ENCODE measurements at regions not wholly inside any gene's neighbourhood (a gene's known extent, or its start where the extent isn't known, plus 50 kb on each side); places are given as distances from the start of the nearest gene placed in this dataset.

- ChIA-PET CTCF (no interaction called here), POLR2A (no interaction called here)
- no peak for DNase-seq (ENCODE audit: extremely low spot score)
- TF ChIP-seq CTCF (IDR thresholded peaks at IDR 0.05; ENCODE audit: control extremely low read depth, extremely low read depth, low read depth, missing control alignments) = no peak
Observed at GRCh38 chr5:29114331-29114768, 2076.0 kb upstream of the CDH9 start.

DNA sequence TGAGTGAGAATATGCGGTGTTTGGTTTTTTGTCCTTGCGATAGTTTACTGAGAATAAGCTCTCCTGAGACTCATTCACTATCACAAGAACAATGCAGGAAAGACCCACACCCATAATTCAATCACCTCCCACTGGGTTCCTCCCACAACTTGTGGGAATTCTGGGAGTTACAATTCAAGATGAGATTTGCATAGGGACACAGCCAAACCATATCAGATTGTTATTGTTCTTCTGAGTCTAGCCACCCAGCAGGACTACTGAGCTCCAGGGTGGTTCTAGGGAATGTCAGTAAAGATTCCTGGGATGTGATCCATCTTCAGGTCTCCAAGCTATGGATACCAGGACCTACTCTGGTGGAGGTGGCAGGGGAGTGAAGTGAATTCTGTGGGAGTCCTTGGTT lies 2075.1 kb upstream of the CDH9 start:
- DNase-seq (ENCODE audit: extremely low spot score) = no peak
- ChIA-PET CTCF (no interaction called here), POLR2A (no interaction called here)
- TF ChIP-seq CTCF (IDR thresholded peaks at IDR 0.05; ENCODE audit: control extremely low read depth, extremely low read depth, low read depth, missing control alignments) = no peak

- ChIA-PET CTCF (interaction anchor here (0.8 kb wide), 1 partner anchor 10 kb away, joined by 3 read pairs; no protein-coding TSS in a partner anchor), POLR2A (no interaction called here)
- no peak for TF ChIP-seq CTCF (IDR thresholded peaks at IDR 0.05; ENCODE audit: control extremely low read depth, extremely low read depth, low read depth, missing control alignments)
- DNase-seq (ENCODE audit: extremely low spot score) = no peak
Observed at GRCh38 chr5:29099585-29099984, 2061.2 kb upstream of the CDH9 start.

DNA sequence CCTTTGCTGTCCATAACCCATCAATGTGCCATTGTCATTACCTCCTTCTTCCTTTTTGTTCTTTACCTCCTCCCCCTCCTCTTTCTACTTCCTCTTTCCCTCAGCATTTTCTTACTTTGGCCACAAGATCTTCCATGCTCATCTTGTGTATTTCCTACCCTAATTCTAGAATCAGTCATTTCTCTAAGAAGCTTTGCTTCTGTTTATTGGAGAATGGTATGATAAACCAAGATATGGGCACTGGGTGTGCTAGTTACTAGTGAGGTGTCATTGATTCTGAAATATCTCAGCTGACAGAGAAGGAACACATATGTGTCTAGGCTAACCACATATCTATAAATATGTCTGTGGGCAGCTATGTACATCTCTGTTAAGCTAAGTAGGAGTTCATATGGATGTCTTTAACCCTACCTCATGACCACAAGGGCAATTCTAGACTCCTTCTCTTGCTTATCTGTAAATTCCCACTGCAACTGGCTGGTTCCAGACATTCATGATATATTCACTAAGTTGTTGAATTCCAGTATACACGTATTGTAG lies 2051.3 kb upstream of the CDH9 start:
- CTCF ChIA-PET = no interaction called here
- DNase-seq (ENCODE audit: extremely low spot score) = no peak
- no peak for TF ChIP-seq CTCF (IDR thresholded peaks at IDR 0.05; ENCODE audit: control extremely low read depth, extremely low read depth, low read depth, missing control alignments)
- POLR2A ChIA-PET = no interaction called here

- CTCF ChIA-PET = no interaction called here
- no peak for DNase-seq (ENCODE audit: extremely low spot score)
- POLR2A ChIA-PET = no interaction called here
Observed at GRCh38 chr5:29085142-29085541, 2046.8 kb upstream of the CDH9 start.

DNA sequence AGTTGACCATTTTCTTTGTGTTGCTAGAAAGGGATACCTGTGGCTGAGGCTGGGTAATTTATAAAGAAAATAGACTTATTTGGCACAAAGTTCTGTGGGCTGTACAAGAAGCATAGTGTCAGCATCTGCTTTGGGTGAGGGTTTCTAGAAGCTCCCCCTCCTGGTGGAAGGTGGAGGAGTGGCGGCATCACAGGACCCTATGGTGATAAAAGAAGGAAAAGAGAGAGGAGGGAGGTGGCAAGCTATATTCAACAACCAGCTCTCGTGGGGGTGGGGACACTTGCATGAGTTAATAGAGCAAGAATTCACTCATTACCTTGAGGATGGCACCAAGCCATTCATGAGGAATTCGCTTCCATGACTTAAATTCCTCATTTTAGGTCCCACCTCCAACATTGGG lies 2041.4 kb upstream of the CDH9 start:
- ChIA-PET CTCF (no interaction called here), POLR2A (no interaction called here)
- no peak for DNase-seq (ENCODE audit: extremely low spot score)
- TF ChIP-seq CTCF (IDR thresholded peaks at IDR 0.05; ENCODE audit: control extremely low read depth, extremely low read depth, low read depth, missing control alignments) = no peak

More at GRCh38 chr5:29085142-29085541, 2046.8 kb upstream of the CDH9 start:
- TF ChIP-seq CTCF (IDR thresholded peaks at IDR 0.05; ENCODE audit: control extremely low read depth, extremely low read depth, low read depth, missing control alignments) = no peak

DNA sequence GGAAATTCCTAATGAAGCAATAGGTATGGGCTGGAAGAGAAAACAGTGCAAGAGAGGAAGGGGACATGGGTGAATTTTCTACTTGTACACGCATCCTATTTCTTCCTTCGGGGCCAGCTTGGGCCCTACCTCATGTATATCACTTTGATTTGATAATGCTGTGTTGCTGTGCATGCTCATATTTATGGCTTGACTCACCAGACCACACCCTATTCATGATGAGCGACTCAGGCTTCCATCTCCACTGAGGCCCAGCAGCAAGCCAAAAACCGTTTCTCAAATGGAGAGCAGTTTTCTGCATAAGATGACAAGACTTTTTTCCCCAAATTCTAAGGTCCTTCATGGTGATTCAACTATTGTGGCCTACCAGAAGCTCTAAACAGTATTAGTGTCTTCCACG lies 2039.1 kb upstream of the CDH9 start:
- no peak for TF ChIP-seq CTCF (IDR thresholded peaks at IDR 0.05; ENCODE audit: control extremely low read depth, extremely low read depth, low read depth, missing control alignments)
- ChIA-PET CTCF (no interaction called here), POLR2A (no interaction called here)
- DNase-seq (ENCODE audit: extremely low spot score) = no peak

All from GM10248 (cell line).